Breast epithelium (tissue), 4 donors: ENCODE measurements at regions not wholly inside any gene's neighbourhood (a gene's known extent, or its start where the extent isn't known, plus 50 kb on each side); places are given as distances from the start of the nearest gene placed in this dataset.
A peak's percentile ranks its signal among the peaks of the same experiment; 100 is the strongest.

Experiments used
- DNase-seq, 2 donors: peaks; one replicate each; pipeline ENCODE4 v3.0.0-alpha.2; 2019; ENCODE audit warnings: low spot score in 2 of 2
- H3K27ac ChIP-seq, 2 donors: fragments of 200-600 bp; sonication (generic) in 1 of 2; one replicate each; pipeline ENCODE4 v1.5.1; 2016 to 2019; ENCODE audit warnings: mild to moderate bottlenecking in 1 of 2
- H3K27me3 ChIP-seq, 2 donors: fragments of 200-600 bp; sonication (generic) in 1 of 2; one replicate each; pipeline versions ENCODE4 v1.5.1 to v1.6.0; 2017 to 2019; ENCODE audit warnings: control low read depth in 1 of 2, mild to moderate bottlenecking in 1 of 2
- H3K36me3 ChIP-seq: fragments of 200-600 bp; one replicate; pipeline ENCODE4 v1.5.1; 2019
- H3K4me1 ChIP-seq, 2 donors: fragments of 200-600 bp; sonication (generic); one replicate each; pipeline ENCODE4 v1.5.1; 2016 to 2019; ENCODE audit warnings: control low read depth in 1 of 2
- H3K4me3 ChIP-seq, 3 donors: fragments of 200-600 bp; sonication (generic); 1 replicate in 2 of 3; 2 replicates in 1 of 3; pipeline ENCODE4 v1.5.1; 2016 to 2019; ENCODE audit warnings: mild to moderate bottlenecking in 3 of 3, moderate library complexity in 2 of 3
- H3K9me3 ChIP-seq, 2 donors: fragments of 200-600 bp; sonication (generic) in 1 of 2; one replicate each; pipeline ENCODE4 v1.5.1; 2016 to 2019; ENCODE audit warnings: control low read depth in 1 of 2
- POLR2A ChIP-seq: fragments of 450-650 bp; IDR thresholded peaks from one replicate; pipeline ENCODE4 v1.6.1; 2016; ENCODE audit warnings: antibody characterized with exemption, mild to moderate bottlenecking, moderate library complexity
- POLR2AphosphoS5 ChIP-seq, 3 donors: sonication (generic); formaldehyde crosslinking; IDR thresholded peaks; one replicate each; pipeline ENCODE4 v1.6.1; 2017; ENCODE audit warnings: antibody characterized with exemption in 3 of 3
- intact Hi-C: fragments of 100-400 bp; cut with DNase I; formaldehyde crosslinking; loops from one replicate; pipeline ENCODE4 v1.15.1; 2023; ENCODE audit warnings: low total_unique reads
- TF ChIP-seq, protein P1 (sequence below), 3 donors: fragments of 450-650 bp; IDR thresholded peaks; one replicate each; pipeline ENCODE4 v1.5.1; 2016 to 2017; ENCODE audit warnings: antibody characterized with exemption in 3 of 3, mild to moderate bottlenecking in 3 of 3, moderate library complexity in 3 of 3

DNA sequence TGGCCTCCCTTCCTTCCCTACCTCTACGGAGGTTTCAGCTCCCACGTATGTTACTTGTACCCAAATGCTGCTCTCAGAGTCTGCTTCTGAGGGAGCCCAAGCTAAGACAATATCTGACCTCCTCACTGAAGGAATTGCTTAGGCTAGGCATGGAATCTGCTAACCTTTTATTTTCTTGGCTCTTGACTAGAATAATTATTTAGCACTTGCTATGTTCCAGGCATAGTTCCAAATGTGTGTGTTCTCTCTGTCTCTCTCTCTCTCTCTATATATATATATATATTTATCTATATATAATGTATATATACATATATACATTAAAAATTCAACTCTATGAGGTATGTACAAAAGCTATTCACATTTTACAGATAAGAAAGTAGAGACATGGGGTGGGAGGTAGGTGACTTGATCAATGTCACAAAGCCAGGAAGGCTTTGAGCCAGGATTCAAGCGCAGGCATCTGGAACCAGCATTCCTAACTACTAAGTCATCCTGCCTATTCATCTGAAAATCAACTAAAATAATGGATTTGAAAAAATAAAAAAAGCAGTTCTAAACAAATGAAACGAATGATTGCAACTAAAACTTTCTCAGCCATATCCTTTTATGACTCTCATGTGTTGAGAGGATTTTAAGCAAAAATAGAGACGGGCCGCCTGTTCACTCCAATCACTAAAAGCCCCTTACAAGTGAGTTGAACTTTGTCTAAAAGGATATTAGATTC, 189.7 kb upstream of the JAG1 start:
- Histone ChIP-seq H3K4me1 (no peaks in the 10 kb centered on the region), H3K36me3 (no peaks in the 10 kb centered on the region), H3K27ac (peak overlapping the region in 1 of 2 donors; percentile 3), H3K27me3 (no peaks in the 10 kb centered on the region), H3K9me3 (no peaks in the 10 kb centered on the region), H3K4me3 (no peak overlapping the region)
- intact Hi-C loops, result no loop called here
- no peak for TF ChIP-seq POLR2AphosphoS5 (IDR thresholded peaks at IDR 0.05)
- TF ChIP-seq, protein P1, sequence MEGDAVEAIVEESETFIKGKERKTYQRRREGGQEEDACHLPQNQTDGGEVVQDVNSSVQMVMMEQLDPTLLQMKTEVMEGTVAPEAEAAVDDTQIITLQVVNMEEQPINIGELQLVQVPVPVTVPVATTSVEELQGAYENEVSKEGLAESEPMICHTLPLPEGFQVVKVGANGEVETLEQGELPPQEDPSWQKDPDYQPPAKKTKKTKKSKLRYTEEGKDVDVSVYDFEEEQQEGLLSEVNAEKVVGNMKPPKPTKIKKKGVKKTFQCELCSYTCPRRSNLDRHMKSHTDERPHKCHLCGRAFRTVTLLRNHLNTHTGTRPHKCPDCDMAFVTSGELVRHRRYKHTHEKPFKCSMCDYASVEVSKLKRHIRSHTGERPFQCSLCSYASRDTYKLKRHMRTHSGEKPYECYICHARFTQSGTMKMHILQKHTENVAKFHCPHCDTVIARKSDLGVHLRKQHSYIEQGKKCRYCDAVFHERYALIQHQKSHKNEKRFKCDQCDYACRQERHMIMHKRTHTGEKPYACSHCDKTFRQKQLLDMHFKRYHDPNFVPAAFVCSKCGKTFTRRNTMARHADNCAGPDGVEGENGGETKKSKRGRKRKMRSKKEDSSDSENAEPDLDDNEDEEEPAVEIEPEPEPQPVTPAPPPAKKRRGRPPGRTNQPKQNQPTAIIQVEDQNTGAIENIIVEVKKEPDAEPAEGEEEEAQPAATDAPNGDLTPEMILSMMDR (IDR thresholded peaks at IDR 0.05), result no peak
- no peak for DNase-seq

DNA sequence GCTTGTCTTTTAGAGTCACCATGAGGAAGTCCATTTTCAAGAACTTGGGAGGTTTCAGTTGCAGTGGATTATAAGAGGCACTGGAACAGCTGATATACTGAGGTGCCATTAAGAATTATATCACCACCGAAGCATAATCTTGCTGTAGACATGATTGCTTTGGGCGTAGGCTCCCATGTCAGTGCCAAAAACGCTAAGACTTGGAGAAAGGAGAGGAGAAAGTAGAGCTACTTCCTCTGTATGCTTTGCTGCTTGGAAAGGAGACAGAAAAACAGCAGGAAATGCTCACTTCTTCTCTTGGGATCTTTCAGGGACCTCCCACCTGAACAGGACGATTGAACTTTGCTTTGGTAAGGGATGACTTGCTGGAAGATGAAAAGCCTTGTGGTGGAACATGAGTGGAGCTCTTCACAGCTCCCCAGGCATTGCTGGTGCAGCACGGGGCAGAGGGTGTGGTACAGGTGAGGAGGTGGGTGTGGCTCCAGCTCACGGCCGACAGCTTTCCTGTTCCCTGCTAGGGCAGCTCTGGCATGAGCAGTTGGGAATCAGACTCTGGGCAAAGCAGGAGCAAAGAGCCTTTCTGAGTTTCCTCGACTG, 190.4 kb upstream of the JAG1 start:
- no peak overlapping the region for H3K4me3 ChIP-seq
- H3K9me3 ChIP-seq, result no peaks in the 10 kb centered on the region
- TF ChIP-seq POLR2AphosphoS5 (IDR thresholded peaks at IDR 0.05) (no peak), POLR2A (no peak)
- TF ChIP-seq, protein P1 (IDR thresholded peaks at IDR 0.05), result no peak
- H3K27me3 ChIP-seq, result no peaks in the 10 kb centered on the region
- intact Hi-C loops, result no loop called here
- no peaks in the 10 kb centered on the region for H3K4me1 ChIP-seq
- H3K36me3 ChIP-seq, result no peaks in the 10 kb centered on the region
- peak overlapping the region in 1 of 2 donors; percentile 3 for H3K27ac ChIP-seq
- DNase-seq, result no peak

DNA sequence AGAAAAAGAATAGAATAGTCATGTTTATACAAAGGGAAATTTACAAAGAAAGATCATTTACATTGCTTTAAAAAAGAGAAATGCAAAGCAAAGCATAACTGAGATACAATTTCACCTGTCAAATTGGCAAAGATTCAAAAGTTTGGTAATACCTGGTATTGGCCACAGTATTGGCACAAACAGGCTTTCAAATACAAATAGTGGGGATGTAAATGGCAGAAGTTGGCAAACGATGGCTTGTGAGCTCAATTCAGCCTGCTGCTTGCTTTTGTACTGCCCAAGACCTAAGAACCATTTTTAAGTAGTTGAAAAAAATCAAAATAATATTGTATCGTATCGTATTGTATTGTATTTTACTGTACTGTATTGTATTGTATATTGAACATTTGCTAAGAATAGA, 194.5 kb upstream of the JAG1 start:
- Histone ChIP-seq H3K9me3 (no peaks in the 10 kb centered on the region), H3K27me3 (no peaks in the 10 kb centered on the region), H3K4me3 (no peak overlapping the region), H3K36me3 (no peaks in the 10 kb centered on the region), H3K4me1 (no peaks in the 10 kb centered on the region), H3K27ac (no peak overlapping the region)
- TF ChIP-seq POLR2AphosphoS5 (IDR thresholded peaks at IDR 0.05) (no peak), POLR2A (no peak)
- TF ChIP-seq, protein P1 (IDR thresholded peaks at IDR 0.05), result no peak
- intact Hi-C loops, result no loop called here
- no peak for DNase-seq

DNA sequence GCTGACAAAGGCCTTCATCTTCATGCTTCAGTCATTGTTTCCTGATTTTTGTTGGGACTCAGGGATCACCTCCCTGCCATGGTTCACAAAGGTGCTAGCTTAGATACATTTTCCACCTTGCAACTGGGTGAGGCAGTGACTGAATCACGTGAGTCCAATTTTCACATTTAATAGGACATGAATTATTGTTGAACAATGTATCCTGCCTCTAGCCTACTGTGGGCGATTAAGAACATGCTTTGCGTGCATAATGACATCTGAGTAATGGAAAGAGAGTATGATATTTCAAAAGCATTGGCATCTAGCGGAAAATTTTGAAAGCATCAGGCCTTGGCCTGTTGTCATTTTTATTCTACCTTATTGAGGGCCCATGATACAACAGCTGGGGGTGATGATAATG, 199.2 kb upstream of the JAG1 start:
- no peak for TF ChIP-seq POLR2AphosphoS5 (IDR thresholded peaks at IDR 0.05)
- no peak for DNase-seq
- intact Hi-C loops, result no loop called here
- H3K27ac ChIP-seq, result no peak overlapping the region
- no peaks in the 10 kb centered on the region for H3K27me3 ChIP-seq
- no peaks in the 10 kb centered on the region for H3K9me3 ChIP-seq
- H3K4me3 ChIP-seq, result no peak overlapping the region
- H3K4me1 ChIP-seq, result no peaks in the 10 kb centered on the region
- no peaks in the 10 kb centered on the region for H3K36me3 ChIP-seq

DNA sequence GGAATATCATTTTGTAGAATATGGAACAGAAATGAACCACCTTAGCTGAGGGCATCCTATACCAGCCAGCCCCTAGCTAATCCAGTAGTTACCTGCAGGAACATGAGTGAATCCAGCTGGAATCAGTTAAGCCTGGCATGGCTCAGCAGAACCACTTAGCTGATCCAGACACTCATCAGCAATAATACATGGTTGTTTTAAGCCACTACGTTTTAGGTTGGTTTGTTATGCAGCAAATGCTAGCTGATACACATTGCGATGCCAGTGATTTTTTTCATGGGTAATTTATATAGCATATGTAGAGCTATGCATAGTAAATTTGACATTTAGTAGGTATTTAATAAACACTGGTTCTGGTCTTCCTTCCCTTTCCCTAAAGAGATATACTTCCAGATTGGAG, 201.9 kb upstream of the JAG1 start:
- Histone ChIP-seq H3K4me3 (no peak overlapping the region), H3K27ac (no peak overlapping the region), H3K36me3 (no peaks in the 10 kb centered on the region), H3K4me1 (no peaks in the 10 kb centered on the region), H3K9me3 (no peaks in the 10 kb centered on the region), H3K27me3 (no peaks in the 10 kb centered on the region)
- intact Hi-C loops, result no loop called here
- TF ChIP-seq POLR2A, result no peak
- TF ChIP-seq, protein P1 (IDR thresholded peaks at IDR 0.05), result no peak
- no peak for TF ChIP-seq POLR2AphosphoS5 (IDR thresholded peaks at IDR 0.05)
- no peak for DNase-seq
